Right hindlimb (tissue), 1 donor: ENCODE measurements at regions not wholly inside any gene's neighbourhood (a gene's known extent, or its start where the extent isn't known, plus 50 kb on each side); places are given as distances from the start of the nearest gene placed in this dataset.
"Not testable (repeated sequence)": the region's sequence is repeated elsewhere in the genome, so short reads cannot be mapped to it uniquely, and the experiment has no call there.

Experiments used
- DNase-seq: peaks from one replicate; pipeline ENCODE4 v3.0.0-alpha.2; 2018

DNA sequence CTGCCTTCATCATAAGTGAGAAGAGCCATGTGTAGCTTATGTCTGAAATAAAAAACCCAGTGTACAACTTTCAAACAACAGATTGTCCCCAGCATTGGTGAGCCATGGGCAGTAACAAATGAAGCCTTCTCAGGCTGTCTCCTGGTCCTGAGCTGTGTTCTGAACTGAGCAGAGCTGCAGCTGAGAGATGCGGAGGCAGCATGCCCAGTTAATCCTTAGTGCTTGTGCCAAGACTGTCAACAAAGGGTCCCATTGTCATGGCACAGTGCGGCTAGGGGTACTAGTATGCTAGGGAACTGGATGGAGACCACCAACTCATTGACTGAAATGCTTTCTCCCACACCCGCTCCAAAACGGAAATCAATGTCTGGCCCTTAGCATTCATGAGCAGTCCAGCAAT, 154.3 kb downstream of the RMST start:
- DNase-seq: no peak

DNA sequence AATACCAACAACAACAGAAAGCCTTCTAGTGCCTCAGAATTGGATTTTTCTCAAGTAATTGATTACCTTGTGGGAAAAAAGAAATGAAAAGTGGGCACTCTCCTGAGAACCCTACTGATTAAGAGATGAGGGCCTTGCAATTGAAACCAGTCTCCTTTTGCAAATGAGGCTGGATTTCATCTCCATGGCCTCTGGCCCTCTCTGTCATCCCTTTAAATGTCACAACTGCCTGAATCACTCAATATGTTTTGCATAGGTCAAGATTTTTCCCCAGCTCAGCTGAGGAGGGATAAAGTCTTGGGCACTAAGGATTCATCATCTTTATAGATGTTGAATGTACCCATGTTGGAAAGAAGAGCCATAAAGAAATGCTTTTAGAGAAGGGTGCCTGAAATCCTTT, 166.4 kb downstream of the RMST start:
- DNase-seq: no peak

- DNase-seq: no peak
Observed at GRCh38 chr12:97629382-97629781, 166.8 kb downstream of the RMST start.

GRCh38 chr12:97630356-97630755, 167.8 kb downstream of the RMST start:
- DNase-seq: no peak

DNA sequence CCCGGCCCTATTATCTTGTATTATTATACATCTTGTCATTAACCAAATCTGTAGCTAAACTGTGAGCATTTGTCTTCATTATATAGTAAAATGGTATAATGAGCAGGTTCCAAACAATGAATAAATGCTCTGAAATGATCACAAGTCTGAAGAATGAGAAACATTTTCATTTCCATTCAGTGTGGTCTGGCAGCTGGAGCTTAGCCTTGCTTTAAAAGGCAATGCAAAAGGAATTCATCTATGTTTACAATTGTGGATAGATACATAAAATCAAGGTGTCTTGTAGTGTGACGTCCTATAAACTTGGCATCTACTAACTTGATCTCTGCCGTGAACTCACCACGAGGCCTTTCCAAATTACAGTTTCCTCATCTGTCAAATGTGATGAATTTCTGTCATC, 168.3 kb downstream of the RMST start:
- no peak for DNase-seq

- DNase-seq: no peak
Observed at GRCh38 chr12:97637770-97638169, 175.2 kb downstream of the RMST start.

- DNase-seq: no peak
Observed at GRCh38 chr12:97638739-97639138, 176.1 kb downstream of the RMST start.

- DNase-seq: no peak
Observed at GRCh38 chr12:97639702-97640101, 177.1 kb downstream of the RMST start.

DNA sequence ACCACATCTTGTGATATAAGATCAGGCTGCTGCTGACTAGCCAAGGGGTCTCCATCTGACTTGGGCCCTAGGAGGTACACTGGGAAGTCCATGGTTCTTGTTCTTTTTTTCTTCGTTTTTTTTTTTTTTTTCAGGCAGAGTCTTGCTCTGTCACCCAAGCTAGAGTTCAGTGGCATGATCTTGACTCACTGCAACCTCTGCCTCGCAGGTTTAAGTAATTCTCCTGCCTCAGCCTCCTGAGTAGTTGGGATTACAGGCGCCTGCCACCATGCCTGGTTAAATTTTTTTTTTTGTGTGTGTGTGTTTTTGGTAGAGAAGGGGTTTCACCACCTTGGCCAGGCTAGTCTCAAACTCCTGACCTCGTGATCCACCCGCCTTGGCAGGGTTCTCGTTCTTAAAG, 178.2 kb downstream of the RMST start:
- no peak for DNase-seq

GRCh38 chr12:97642911-97643310, 180.3 kb downstream of the RMST start:
- DNase-seq: no peak

DNA sequence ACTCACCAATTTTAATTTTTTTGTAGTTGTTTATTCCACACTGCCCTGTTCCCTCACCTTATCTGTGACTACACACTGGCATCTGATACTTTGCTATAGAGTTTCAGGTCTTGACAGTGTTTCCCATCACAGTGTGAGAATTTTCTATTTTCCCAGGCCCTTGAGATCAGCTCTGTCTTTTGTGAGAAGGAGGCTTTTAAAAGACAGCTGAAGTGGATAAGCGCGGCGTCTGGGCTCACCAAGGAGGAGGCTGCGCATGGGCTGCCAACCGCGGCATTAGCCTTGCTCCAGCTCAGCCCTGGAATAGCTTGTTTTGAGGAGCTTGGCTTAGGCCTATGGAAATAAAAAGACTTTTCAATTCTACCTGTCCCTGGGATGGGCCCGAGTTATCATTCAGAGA, 181.3 kb downstream of the RMST start:
- DNase-seq: no peak

GRCh38 chr12:97645726-97646125, 183.1 kb downstream of the RMST start:
- peak; percentile 26 for DNase-seq

DNA sequence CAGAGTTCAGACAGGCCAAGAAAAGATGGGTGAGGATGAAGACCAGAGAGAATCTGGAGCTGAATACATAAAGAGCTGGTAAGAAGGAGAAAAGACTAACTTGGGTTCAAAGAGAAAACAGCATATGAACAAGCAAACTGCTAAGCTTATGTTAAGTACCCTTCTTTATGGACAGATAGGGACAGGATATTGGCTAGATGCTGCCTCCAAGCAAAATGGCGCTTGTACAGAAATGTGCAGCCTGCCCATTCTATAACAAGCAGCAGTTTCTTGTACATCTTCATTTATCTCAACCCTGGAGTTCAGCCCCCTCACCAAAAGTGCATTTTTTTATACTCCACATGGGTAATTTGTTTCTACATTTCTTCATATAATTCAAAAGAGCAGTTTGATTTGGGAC, 184.5 kb downstream of the RMST start:
- DNase-seq: no peak

- DNase-seq: no peak
Observed at GRCh38 chr12:97650242-97650641, 187.6 kb downstream of the RMST start.

- DNase-seq: not testable (repeated sequence)
Observed at GRCh38 chr12:97656548-97656947, 193.9 kb downstream of the RMST start.

DNA sequence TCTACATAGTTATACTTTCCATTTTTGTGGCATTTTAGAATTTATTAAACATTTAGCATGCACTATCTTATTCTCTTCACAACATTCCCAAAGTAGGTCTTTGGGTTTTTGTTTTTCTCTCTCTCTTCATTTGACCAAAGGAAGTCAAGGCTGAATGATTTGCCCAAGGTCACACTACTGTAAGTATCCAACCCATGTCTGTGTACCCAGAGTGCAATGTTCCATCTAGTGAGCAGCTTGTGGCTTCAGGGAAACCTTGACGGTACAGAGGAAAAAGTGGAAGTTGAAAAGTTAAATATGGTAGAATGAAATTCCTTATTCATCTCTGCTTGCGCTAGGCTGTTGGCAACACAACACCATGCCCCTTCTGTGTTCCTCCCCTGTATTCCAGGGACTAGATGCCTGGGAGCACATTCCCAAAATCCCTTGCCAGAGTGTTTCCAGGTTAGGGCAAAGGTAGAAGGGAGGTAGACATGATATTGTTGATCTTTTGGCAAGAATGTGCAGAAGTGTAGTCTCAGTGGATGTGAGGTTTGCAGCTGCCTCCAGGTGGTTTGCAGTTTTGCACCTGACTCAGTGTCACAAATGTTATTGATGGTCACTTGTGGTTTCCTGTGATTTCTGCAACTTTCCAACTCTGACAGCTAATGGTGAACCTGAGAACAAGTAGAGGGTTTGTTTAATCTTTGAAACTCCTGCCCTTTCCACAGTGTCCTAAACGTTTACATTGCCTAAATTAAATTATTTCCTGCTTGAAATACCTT, 196.7 kb downstream of the RMST start:
- DNase-seq: no peak

- no peak for DNase-seq
Observed at GRCh38 chr12:97666263-97666662, 203.7 kb downstream of the RMST start.

DNA sequence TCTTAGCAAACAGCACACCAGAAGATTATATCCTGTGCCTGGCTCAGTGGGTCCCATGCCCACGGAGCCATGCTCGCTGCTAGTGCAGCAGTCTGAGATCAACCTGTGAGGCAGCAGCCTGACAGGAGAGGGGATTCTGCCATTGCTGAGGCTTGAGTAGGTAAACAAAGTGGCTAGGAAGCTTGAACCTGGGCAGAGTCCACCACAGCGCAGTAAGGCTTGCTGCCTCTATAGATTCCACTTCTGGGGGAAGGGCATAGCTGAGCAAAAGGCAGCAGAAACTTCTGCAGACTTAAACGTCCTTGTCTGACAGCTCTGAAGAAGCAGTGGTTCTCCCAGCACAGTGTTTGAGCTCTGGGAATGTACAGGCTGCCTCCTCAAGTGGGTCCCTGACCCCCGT, 210.3 kb downstream of the RMST start:
- DNase-seq: no peak

GRCh38 chr12:97680751-97681150, 218.1 kb downstream of the RMST start:
- DNase-seq: no peak

DNA sequence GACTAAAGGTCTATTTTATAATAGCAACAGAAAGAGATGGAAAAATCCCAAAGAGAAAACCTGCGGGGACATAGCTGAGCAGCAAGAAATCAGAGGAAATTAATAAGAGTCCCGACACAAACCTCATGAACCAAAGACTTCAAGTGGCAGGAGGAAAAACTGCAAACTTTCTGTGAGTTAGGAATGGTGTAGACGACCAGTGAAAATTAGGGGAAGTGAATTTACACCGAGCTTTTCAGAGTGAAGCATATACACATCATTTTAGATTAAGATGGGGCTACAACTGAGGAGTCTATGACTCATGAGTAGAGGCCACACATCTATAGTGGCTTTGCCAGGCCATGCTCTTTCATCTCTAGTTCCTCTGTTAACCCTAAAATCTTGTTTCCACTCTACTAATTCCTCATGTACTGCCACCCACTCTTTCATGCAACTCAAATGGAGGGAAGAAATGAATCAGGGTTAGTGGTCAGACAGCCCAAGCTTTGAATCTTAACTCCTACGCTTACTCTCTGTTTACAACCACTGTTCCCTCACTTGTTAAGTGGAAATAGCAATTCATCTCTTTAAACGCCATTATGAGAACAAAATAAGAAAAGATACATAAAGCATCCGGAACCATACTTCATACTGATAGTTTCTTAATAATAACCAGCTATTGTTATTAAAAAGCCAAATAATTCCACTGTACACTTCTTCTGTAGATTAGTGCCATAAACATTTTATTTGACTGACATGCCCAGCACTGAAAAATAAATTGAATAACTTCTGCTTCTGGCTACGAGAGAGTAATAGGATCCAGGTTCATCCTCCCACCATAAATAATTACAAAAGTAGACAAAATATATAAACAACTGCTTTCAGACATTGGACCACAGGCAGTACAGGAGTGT, 219.3 kb downstream of the RMST start:
- DNase-seq: no peak

DNA sequence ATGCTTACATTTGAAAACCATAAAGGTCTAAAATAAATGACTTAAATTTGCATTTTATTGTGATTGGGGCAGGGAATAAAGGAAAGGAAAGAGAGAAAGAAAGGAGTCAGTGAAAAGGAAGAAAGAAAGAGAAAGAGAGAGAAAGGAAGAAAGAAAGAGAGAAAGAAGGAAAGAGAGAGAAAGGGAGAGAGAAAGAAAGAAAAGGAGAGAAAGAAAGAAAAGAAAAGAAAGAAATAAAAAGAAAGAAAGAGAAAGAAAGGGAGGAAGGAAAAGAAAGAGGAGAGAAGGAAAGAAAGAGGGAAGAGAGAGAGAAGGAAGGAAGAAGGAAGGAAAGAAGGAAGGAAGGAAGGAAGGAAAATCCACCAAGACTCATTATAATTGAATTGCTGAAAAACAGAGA, 222.8 kb downstream of the RMST start:
- no peak for DNase-seq

DNA sequence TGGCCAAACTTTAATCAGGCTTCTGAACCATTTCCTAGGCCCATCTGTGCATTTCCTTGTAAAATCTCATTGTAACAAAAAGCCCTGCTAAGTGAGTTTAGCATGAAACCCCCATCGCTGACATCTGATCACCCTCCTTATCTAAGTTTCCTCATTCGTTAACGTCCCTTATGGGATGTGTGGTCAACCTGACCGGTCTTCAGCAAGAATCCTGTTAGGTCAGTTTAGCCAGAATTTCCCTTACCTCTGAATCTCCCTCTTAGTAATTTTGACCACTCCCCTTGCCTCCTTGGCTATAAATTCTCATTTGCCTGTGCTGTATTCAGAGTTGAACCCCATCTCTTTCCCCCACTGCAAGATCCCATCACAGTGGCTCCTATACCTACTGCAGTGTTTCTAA, 239.3 kb downstream of the RMST start:
- no peak for DNase-seq

DNA sequence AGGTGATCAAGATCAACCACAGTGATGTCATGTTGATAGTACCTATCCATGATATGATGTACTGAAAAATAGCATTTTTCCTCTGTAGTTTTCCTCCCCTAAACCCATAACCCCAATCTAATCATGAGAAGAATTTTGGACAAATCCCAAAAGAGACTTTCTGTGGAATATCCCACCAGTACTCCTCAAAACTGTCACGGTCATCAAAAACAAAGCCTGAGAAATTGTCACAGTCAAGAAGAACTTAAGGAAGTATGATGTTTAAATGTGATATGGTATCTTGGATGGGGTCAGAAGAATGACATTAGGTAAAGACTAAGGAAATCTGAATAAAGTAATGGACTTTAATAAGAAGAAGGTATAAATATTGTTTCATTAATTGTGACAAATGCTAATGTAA, 248.8 kb downstream of the RMST start:
- DNase-seq: no peak

- DNase-seq: no peak
Observed at GRCh38 chr12:97713270-97713669, 250.7 kb downstream of the RMST start.
